B cell (primary cell): ENCODE measurements at regions not wholly inside any gene's neighbourhood (a gene's known extent, or its start where the extent isn't known, plus 50 kb on each side); places are given as distances from the start of the nearest gene placed in this dataset.
"Not testable (repeated sequence)": the region's sequence is repeated elsewhere in the genome, so short reads cannot be mapped to it uniquely, and the experiment has no call there.

ENCODE experiments used
- ATAC-seq: fragments of 200-7000 bp; cut with Tn5 transposase; one replicate; pipeline ENCODE4 v1.10.0; 2021; ENCODE audit warnings: low read depth, mild to moderate bottlenecking, moderate number of reproducible peaks, moderate library complexity
- CTCF ChIA-PET: fragments of 350-600 bp; sonication (Branson Sonifier 250); formaldehyde crosslinking; loops from one replicate; lab custom pipeline; 2021; ENCODE audit warnings: antibody characterized with exemption, inconsistent platforms; lab: Charles Lee
- POLR2A ChIA-PET: fragments of 350-600 bp; sonication (Branson Sonifier 250); formaldehyde crosslinking; loops from one replicate; lab custom pipeline; 2021; ENCODE audit warnings: antibody characterized with exemption; lab: Charles Lee
- DNase-seq: peaks from one replicate; pipeline ENCODE4 v3.0.0; 2013
- H2AFZ ChIP-seq: 2 replicates; pipeline ENCODE4 v1.6.1; 2012; ENCODE audit warnings: mild to moderate bottlenecking, low read depth, low read length; ENCODE audit not compliant: insufficient read depth, poor library complexity, severe bottlenecking
- H3K27ac ChIP-seq, 2 donors: 1 replicate in 1 of 2; 2 replicates in 1 of 2; pipeline ENCODE4 v1.5.1; 2012 to 2013; ENCODE audit warnings: low read length in 2 of 2, mild to moderate bottlenecking in 2 of 2, moderate library complexity in 1 of 2
- H3K27me3 ChIP-seq, 4 experiments: fragments of 200-600 bp in 1 of 4; sonication (generic) in 1 of 4; replicated peaks in 1 of 4; 1 replicate in 2 of 4; 2 replicates in 2 of 4; pipeline versions ENCODE4 v1.6.1 to v1.7.0; 2013 to 2016; ENCODE audit warnings: low read length in 3 of 4, mild to moderate bottlenecking in 2 of 4, mixed read lengths in 1 of 4, moderate library complexity in 1 of 4; ENCODE audit not compliant: insufficient read depth in 4 of 4, control insufficient read depth in 3 of 4; ENCODE audit errors: control extremely low read depth in 1 of 4
- H3K36me3 ChIP-seq, 2 experiments: replicated peaks in 1 of 2; 1 replicate in 1 of 2; 2 replicates in 1 of 2; pipeline versions ENCODE4 v1.6.1 to v1.7.1; 2013; ENCODE audit warnings: low read length in 1 of 2; ENCODE audit not compliant: insufficient read depth in 2 of 2, control insufficient read depth in 1 of 2; ENCODE audit errors: control extremely low read depth in 1 of 2, extremely low read depth in 1 of 2
- H3K4me1 ChIP-seq, 2 donors: fragments of 200-600 bp in 1 of 2; sonication (generic) in 1 of 2; 1 replicate in 1 of 2; 2 replicates in 1 of 2; pipeline versions ENCODE4 v1.5.1 to v1.6.1; 2013 to 2017; ENCODE audit warnings: low read length in 2 of 2; ENCODE audit not compliant: control insufficient read depth in 2 of 2, insufficient read depth in 2 of 2
- H3K4me2 ChIP-seq: replicated peaks from 2 replicates; pipeline ENCODE3; 2012; ENCODE audit warnings: mild to moderate bottlenecking, low read depth, low read length; ENCODE audit not compliant: poor library complexity, severe bottlenecking
- H3K4me3 ChIP-seq, 5 experiments: fragments of 200-600 bp in 1 of 5; sonication (generic) in 1 of 5; 1 replicate in 3 of 5; 2 replicates in 2 of 5; pipeline versions ENCODE4 v1.5.1 to v1.7.0; 2011 to 2016; ENCODE audit warnings: low read length in 4 of 5, mild to moderate bottlenecking in 4 of 5, low read depth in 2 of 5, control low read depth in 1 of 5, moderate library complexity in 1 of 5; ENCODE audit not compliant: insufficient read depth in 1 of 5; ENCODE audit errors: control extremely low read depth in 1 of 5, extremely low read depth in 1 of 5
- H3K79me2 ChIP-seq: fragments of 200-600 bp; sonication (generic); one replicate; pipeline ENCODE4 v1.6.0; 2016; ENCODE audit warnings: low read length; ENCODE audit not compliant: control insufficient read depth, insufficient read depth
- H3K9ac ChIP-seq: fragments of 200-600 bp; sonication (generic); 2 replicates; pipeline ENCODE4 v1.6.1; 2017; ENCODE audit warnings: mild to moderate bottlenecking, low read length, moderate library complexity
- H3K9me3 ChIP-seq, 3 donors: one replicate each; pipeline versions ENCODE4 v1.6.1 to v1.7.1; 2013; ENCODE audit warnings: low read length in 2 of 3; ENCODE audit not compliant: control insufficient read depth in 2 of 3, insufficient read depth in 1 of 3; ENCODE audit errors: control extremely low read depth in 1 of 3
- H4K20me1 ChIP-seq: 2 replicates; pipeline ENCODE4 v1.6.0; 2012; ENCODE audit warnings: mild to moderate bottlenecking, low read length; ENCODE audit not compliant: insufficient read depth, control insufficient read depth, poor library complexity, severe bottlenecking
- H3K27ac Mint-ChIP-seq: one replicate; pipeline ENCODE4 v1.8.0; 2021; ENCODE audit warnings: mixed read lengths
- H3K27me3 Mint-ChIP-seq: one replicate; pipeline ENCODE4 v1.8.0; 2021; ENCODE audit warnings: mixed read lengths
- H3K4me1 Mint-ChIP-seq: one replicate; pipeline ENCODE4 v1.8.0; 2021; ENCODE audit warnings: mixed read lengths
- H3K4me3 Mint-ChIP-seq: one replicate; pipeline ENCODE4 v1.8.0; 2021; ENCODE audit warnings: mixed read lengths
- H3K9me3 Mint-ChIP-seq: one replicate; pipeline ENCODE4 v1.8.0; 2022; ENCODE audit warnings: mixed read lengths; ENCODE audit not compliant: insufficient read depth
- CTCF ChIP-seq: fragments of 200-600 bp; IDR thresholded peaks from one replicate; pipeline ENCODE4 v1.8.0; 2022; ENCODE audit warnings: antibody characterized with exemption, mild to moderate bottlenecking
- EZH2 ChIP-seq: IDR thresholded peaks from 2 replicates; pipeline ENCODE4 v1.6.1; 2012; ENCODE audit warnings: borderline replicate concordance, low read depth, mild to moderate bottlenecking, moderate library complexity, low read length; ENCODE audit not compliant: insufficient read depth, poor library complexity, severe bottlenecking
- WGBS: methylation state at CpG from one replicate; pipeline ENCODE4 v1.1.5; 2013; ENCODE audit warnings: missing lambda C conversion rate; ENCODE audit not compliant: insufficient coverage; 5-methylcytosine and 5-hydroxymethylcytosine counted together
- intact Hi-C: fragments of 100-400 bp; cut with micrococcal nuclease; formaldehyde crosslinking; loops from one replicate; pipeline ENCODE4 v1.10.0; 2022

- Histone ChIP-seq H3K4me1 (no peaks in the 10 kb centered on the region), H3K9ac (no peak overlapping the region), H3K9me3 (no peaks in the 10 kb centered on the region), H2AFZ (no peak overlapping the region), H3K27ac (no peak overlapping the region), H4K20me1 (no peaks in the 10 kb centered on the region), H3K36me3 (no peaks in the 10 kb centered on the region), H3K79me2 (no peaks in the 10 kb centered on the region), H3K4me2 (no peak overlapping the region), H3K27me3 (no peaks in the 10 kb centered on the region), H3K4me3 (no peak overlapping the region)
- Mint-ChIP-seq H3K4me3 (no peak overlapping the region), H3K27ac (no peak overlapping the region), H3K4me1 (no peaks in the 10 kb centered on the region), H3K9me3 (no peaks in the 10 kb centered on the region), H3K27me3 (no peaks in the 10 kb centered on the region)
- intact Hi-C loops, result no loop called here
- DNase-seq, result no peak
- no peak for ATAC-seq
- no CpG with 5 or more reads among the region's 1 CpG for WGBS
- CTCF ChIA-PET, result no interaction called here
- POLR2A ChIA-PET, result no interaction called here
- TF ChIP-seq CTCF (no peak), EZH2 (no peak)
Observed at GRCh38 chr13:37504251-37504650, 94.3 kb downstream of the POSTN start.

GRCh38 chr13:37503287-37503686, 95.3 kb downstream of the POSTN start:
- Histone ChIP-seq H3K36me3 (no peaks in the 10 kb centered on the region), H3K27me3 (no peaks in the 10 kb centered on the region), H2AFZ (no peak overlapping the region), H3K4me3 (no peak overlapping the region), H3K4me1 (no peaks in the 10 kb centered on the region), H3K79me2 (no peaks in the 10 kb centered on the region), H3K9ac (no peak overlapping the region), H3K9me3 (no peaks in the 10 kb centered on the region), H3K4me2 (no peak overlapping the region), H3K27ac (no peak overlapping the region), H4K20me1 (no peaks in the 10 kb centered on the region)
- no peaks in the 10 kb centered on the region for H3K27me3 Mint-ChIP-seq
- DNase-seq (no peak), ATAC-seq (no peak)
- ChIA-PET CTCF (no interaction called here), POLR2A (no interaction called here)
- intact Hi-C loops, result no loop called here
- TF ChIP-seq EZH2, result no peak
- no peak for TF ChIP-seq CTCF
- no peak overlapping the region for H3K27ac Mint-ChIP-seq
- H3K4me1 Mint-ChIP-seq, result no peaks in the 10 kb centered on the region
- H3K9me3 Mint-ChIP-seq, result no peaks in the 10 kb centered on the region
- H3K4me3 Mint-ChIP-seq, result no peak overlapping the region

- intact Hi-C loops, DNase-seq, H3K9me3 ChIP-seq, POLR2A ChIA-PET, H3K27me3 Mint-ChIP-seq, H3K36me3 ChIP-seq, ATAC-seq, H2AFZ ChIP-seq, H3K27ac Mint-ChIP-seq, H3K79me2 ChIP-seq, H3K4me3 ChIP-seq, CTCF ChIA-PET, H3K9me3 Mint-ChIP-seq, H3K4me3 Mint-ChIP-seq, H3K9ac ChIP-seq, H3K4me1 ChIP-seq, H3K27ac ChIP-seq, H3K27me3 ChIP-seq, H3K4me1 Mint-ChIP-seq, H4K20me1 ChIP-seq, H3K4me2 ChIP-seq: not testable (repeated sequence)
- WGBS, result no CpG with 5 or more reads among the region's 1 CpG
Observed at GRCh38 chr13:37502303-37502993, 96.1 kb downstream of the POSTN start.
